HG03066 (cell line): ENCODE measurements at regions not wholly inside any gene's neighbourhood (a gene's known extent, or its start where the extent isn't known, plus 50 kb on each side); places are given as distances from the start of the nearest gene placed in this dataset.
"Not testable (repeated sequence)": the region's sequence is repeated elsewhere in the genome, so short reads cannot be mapped to it uniquely, and the experiment has no call there.

Experiments
- ATAC-seq: cut with Tn5 transposase; IDR thresholded peaks from one replicate; pipeline ENCODE4 v1.9.1; 2021; ENCODE audit warnings: low read depth; ENCODE audit not compliant: unreplicated experiment

DNA sequence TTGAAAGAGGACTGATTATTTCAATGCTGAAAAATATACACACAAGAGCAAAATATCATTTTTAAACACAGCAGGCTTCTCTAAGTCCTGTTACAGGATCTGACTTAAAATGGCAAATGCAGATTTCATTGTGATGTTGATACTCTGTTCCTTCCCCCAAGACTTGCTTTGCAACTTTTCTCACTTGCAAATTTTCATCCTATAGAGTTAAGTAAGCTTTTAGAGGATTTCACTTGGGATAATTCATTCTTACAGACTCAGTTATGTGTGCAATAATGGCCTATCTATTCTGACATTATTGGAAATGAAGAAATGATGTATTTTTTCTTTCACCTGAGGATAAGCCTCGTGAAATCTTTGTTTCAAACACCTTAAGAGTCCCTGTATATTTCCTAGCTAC lies 2403.2 kb downstream of the ARAP2 start:
- no peak for ATAC-seq

DNA sequence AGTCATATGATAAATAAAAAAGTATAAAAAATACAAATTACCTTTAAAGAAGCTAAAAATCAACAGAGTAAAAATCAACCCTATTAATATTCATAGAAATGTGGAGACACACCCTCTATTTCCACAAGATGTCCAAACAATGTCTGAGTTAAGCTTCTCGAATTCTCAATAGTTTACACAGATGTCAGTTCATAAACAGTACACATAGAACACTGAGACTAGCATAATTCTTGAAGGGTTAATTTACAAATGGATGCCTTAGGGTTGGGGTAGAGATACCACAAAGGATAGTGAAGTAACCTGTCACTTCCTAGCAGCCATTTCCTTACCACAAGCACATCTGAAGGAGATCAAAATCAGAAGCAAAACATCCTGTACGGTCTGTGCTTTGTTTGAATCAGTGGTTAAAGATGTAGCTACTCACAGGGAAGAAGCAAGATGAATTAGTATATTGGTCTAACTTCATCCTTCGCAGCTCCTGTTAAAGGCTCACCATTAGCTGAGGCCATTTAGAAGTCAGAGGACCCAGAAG lies 2393.9 kb downstream of the ARAP2 start:
- no peak for ATAC-seq

DNA sequence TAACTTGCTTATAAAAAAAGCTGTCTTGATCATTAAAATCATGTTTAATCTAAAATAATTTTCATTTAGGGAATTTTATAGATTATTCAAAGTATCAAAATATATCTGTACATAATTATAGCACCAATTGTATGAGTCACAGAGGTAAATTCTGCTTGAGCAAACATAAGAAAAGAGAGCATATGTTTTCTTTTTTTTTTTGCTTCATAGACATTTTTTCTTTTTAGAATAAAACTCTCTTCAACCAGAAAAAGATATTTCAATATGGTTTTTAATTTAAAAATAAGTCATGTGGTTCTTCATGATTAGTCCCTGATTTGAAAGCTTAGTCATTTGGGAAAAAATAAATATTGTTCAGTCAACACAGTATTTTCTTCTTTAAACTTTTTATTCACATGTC lies 2390.6 kb downstream of the ARAP2 start:
- ATAC-seq: not testable (repeated sequence)

DNA sequence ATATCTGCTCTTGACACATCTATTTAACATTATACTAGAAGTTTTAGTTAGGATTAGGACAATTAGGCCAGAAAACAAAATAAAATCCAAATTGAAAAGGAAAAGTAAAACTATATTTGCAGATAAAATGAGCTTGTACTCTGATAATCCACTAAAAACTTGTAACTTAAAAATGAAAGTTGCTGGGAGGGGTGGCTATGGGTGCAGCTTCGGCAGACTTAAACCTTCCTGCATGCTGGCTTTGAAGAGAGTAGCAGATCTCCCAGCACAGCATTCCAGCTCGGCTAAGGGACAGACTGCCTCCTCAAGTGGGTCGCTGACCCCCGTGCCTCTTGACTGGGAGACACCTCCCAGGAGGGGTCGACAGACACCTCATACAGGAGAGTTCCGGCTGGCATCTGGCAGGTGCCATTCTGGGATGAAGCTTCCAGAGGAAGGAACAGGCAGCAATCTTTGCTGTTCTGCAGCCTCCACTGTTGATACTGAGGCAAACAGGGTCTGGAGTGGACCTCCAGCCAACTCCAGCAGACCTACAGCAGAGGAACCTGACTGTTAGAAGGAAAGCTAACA lies 2379.9 kb downstream of the ARAP2 start:
- no peak for ATAC-seq

DNA sequence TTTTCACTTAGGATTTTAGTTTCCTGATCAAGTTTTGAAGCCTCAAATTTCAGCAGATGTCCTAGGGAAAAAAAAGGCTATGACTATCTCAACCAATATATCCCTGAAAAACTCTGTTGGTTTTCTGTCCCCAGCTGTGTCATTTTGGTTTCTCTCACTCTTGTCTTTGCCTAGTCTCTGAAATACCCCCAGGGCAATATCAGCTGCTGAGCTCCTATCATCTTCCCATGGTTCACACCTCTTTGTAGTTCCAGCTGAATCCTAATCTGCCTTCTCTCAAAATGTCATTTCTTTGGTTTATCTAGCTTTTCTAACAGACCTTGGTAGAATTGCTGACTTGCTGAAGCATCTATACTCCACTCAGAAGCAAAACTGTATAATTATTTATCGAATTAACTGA lies 2370.5 kb downstream of the ARAP2 start:
- no peak for ATAC-seq

DNA sequence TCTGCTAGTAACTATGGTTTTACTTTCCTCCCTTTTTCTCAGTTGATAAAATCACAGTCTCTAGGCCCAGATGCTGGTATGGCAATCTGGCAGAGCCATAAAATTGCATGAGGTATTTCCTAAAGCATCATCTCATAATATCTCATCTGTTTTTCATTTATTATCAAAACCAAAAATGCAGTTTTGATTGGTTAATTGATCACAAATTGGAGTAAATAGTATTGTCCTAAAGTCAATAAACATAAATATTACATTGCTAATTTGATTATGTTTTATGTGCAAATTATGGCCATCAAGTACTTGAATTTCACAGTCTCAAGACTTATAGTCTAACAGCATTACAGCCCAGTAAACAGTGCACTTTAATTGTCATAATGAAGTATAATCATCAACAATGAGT lies 2365.6 kb downstream of the ARAP2 start:
- no peak for ATAC-seq

DNA sequence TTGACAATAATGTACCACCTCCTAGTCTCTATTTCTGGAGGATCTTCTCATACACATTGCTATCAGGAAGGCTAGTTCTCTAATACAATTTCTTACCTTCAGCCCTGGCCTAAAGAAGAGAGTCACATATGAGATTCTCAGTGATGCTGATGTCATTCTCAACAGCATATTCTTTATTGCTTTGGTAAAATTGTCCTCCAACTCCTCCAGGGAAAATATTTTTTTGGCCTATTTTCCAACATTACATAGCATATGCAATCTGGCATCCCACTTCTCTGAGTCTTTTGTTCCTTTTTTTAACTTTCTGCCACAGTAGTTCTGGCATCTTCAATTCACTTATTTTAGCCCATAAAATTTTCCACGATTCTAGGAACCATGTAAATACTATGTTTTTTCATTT lies 2363.1 kb downstream of the ARAP2 start:
- ATAC-seq: no peak

DNA sequence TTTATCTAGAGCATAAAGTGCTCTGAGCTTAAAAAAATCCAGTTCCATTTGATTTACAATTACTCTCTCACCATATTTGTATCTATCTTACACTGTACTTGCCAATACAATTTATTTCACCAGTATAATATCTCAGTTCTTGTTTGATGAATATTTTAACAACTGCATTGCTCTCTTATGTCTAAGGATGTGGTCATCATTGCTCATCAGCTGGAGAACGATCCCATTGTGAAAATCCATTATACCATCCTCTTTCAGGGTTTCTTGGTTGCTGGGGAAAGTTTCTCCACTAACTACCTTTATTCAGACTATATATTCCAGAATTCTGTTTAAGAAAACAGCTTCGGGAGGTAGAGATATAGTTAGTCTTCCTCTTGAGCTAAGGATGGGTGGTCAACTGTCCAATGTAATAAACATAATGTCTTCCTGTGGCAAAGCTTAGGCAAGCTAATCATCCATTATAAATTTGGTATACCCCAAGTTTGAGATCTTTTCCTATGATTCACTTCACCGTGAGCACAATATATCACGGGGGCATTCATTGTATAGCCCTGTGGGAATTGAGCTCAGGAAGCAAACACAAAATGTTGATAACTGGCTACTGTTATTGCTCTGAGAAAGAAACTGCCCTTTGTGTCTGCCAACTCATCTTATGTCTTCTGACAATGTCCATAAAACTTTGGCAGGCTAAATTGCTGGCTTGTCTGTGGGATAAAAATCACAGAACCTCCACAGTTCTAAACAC lies 2361.9 kb downstream of the ARAP2 start:
- ATAC-seq: no peak

DNA sequence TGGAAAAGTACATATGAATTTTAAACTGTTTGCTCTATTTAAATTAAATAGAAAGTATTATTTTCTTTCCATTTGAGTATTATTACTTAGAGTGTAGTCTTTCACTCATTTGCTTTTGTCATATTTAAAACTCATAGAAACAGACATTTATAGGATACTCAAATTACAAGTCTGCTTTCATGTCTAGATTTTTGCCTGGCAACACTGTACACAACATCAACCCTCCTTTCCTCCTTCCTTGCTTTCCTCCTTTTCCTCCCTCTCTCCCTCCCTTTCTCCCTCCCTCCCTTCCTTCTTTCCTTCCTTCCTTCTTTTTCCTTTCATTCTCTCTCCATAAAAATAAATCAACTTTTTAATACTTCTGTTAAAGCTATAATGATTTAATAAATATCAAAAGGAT lies 2361.2 kb downstream of the ARAP2 start:
- no peak for ATAC-seq

DNA sequence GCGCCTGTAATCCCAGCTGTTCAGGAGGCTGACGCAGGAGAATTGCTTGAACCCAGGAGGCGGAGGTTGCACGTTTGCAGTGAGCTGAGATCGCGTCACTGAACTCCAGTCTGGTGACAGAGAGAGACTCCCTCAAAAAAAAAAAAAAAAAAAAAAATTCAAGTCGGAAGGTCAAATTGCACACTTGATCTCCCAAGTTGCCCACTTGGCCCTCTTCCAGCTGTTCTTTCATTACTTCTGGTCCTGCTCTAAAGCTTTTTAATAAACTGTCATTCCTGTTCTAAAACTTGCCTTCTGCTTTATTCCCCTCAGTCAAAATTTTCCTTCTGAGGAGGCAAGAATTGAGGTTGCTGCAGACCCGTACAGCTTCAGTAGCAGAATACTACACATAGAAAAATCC lies 2358.0 kb downstream of the ARAP2 start:
- ATAC-seq: no peak

DNA sequence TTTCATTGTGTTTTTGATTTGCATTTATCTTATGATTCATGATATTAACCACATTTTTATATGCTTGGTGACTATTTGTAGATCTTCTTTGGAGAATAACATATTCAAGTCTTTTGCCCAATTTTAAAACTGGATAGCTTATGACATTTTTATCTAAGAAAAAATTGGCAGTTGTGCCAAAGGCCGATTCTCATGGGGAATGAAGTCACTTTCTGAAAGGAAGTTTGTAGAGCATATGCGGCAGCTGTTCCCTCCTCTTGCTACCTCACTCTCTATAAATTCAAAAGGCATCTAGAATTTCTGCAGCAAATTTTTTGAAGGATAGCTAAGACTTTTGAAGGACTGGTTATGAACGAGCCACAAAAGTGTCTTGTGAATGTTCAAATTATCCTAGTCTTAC lies 2353.5 kb downstream of the ARAP2 start:
- ATAC-seq: no peak

DNA sequence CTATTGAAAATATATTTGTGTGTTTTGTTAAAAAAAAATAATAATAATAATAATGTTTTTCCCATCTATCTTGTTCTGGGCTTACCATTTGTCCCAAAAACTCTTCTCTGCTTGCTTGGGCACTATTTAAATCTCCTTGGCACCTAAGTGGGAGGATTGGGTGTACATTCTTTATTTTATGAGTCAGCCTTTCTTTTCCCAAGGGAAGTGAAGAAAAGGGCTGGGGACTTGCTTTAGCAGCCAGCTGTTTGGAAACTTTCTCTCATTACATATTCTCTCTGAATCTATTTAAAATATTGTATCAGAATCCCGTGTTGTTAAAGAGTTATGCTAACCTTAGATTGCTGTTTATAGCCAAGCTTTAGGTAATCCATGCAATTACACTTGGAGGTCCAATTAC lies 2332.4 kb downstream of the ARAP2 start:
- no peak for ATAC-seq

DNA sequence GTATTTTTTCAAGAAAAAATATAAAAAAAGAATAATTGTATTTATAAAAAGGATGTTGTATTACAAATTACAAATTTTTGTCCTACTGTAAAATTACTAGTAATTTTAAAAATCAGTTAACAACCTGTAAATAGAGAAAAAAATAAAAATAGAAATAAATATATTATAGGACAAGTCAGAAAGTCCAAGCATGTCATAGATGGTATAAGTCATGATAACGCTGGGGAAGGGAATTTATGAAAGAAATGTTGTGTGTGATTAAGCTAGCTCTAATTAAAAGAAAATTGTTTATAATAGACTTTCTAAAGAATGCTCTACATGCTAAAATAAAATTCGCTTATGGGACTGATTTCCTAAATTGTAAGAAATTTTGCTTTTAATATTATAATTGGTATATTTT lies 2329.9 kb downstream of the ARAP2 start:
- no peak for ATAC-seq

DNA sequence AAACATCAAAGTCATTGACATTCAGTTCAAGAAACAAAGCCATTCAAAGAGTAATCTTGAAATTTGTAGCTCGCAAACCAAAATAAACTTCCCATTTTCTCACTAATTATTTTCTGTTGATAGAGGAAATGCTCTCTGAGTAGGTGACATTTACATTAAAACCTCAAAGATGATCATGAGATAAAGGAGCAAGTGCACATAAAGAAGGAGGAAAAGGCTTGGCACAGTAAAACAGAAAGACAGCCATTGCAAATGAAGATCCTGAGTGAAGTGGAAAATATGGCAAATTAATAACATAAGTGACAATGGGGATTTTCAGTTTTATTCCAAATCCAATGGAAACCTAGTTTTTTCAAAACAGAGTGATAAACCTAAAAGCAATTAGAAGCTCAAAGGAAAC lies 2320.8 kb downstream of the ARAP2 start:
- ATAC-seq: no peak

DNA sequence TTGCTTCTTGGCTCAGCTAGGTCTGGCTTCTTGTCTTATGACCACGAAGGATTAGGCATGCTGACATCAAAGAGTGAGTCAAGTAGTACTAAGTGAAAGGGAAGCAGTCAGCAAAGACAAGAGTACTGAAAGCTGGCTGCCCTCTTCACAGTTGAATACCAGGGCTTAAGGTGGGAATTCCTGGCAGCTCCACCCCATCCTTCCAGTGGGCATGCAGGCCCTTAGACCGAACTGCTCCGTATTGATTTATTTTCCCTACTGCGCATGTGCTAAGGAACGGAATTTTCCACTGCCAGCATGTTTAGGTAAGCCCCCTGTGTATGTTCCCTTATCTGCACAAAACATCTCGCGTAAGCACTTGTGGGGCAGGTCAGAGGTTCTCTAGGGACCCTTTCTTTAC lies 2320.1 kb downstream of the ARAP2 start:
- ATAC-seq: no peak

DNA sequence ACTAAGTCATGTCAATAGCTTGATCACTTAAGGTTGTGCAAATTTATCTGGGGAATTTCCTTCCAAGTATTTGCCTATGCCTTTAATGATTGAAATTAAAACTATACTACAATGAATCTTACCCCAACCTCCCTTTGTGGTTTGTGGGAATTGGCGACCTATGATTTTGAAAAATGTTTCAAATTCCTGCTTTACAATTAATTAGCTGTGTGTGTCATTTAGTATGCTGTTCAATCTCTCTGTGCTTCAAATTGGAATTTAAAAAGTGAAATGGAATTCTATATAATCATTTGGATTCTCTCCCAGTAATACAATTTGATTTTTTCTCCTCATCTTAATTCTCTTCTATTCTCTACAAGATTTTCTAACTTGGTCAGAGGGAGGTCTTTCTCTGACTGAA lies 2319.5 kb downstream of the ARAP2 start:
- no peak for ATAC-seq

DNA sequence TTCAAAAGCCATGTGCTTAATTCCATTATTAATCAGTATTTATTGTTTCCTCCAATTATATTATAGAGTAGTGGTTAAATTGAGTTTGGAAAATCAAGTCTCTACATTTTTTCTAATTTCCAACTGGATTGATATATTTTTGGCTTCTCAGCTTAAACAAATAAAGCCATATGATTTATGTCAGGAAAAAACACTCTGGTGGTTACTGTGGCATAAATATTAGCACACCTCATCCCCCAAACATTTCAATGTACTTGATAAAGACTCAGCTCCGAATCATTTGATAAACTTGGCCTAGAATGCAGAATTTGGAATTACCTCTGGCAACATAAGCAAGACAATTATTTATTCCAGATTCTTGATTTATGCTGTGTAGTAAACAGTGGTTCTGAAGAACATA lies 2313.8 kb downstream of the ARAP2 start:
- no peak for ATAC-seq

DNA sequence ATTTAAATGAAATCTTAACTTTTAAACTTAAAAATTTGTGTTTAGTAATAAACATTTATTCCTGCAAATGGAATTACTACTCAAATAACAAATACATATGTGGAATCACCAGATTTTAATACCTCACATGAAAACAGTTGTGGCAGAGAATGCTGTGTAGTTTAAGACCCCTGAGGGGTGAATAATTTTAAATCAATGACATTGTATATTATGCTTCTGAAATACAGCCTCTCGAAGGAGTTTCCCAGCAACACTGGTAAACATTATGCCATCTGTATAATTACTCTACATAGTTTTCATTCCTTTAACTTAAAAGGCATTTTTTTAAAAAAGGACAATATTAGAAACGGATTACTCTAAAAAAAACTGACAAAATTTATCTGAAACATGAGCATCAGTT lies 2313.3 kb downstream of the ARAP2 start:
- ATAC-seq: no peak

DNA sequence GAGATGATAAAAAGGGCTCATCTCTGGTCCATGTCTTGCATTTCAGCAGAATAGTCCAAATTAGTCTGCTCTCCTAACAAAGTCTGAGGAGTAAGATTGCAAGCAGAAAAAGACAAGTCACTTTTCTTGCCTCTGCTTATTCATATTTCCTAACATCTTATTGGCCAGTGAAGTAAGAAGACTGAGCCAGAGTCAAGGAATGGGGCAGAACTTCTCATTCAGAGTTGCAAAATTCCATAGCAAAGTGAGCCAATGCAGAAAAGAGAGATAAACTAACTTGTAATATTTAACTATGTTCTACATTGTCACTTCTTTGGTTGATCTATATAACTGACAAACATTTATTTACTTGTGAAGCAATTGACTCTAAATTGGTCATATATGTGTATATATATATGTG lies 2304.0 kb downstream of the ARAP2 start:
- ATAC-seq: no peak

DNA sequence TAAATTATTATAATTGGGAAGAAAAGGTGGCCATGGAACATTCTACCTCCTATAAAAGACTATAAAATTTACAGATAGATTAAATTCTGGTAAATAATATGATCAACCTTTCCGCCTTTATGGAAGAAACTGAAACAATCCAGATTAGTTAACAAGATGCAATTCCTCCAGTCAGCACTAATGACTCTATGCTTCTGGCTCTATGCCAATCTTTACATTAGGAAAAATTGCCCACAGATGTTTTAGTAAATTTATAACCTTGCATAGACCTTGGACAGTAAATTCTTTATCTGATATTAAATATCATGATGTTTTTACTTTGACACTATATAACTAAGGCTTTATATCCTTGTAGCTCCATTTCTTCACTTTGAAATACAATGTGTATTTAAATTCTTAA lies 2302.5 kb downstream of the ARAP2 start:
- ATAC-seq: no peak

DNA sequence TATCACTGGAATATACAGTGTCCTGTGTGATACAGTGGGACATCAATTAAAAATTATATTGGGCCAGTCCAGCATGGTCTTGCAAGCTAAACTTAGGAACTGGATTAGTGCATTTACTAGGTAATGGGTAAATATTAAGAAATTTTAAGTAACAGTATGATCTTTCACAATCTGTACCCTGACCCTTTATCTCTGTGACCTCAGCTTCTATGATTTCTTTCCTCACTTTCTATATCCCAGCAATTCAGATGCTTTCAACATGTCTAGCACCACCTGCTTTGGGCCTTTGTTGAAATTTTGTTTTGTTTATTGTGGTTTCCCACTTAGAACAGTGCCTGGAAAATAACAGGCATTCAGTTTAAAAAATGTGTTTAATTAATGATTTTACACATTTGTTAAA lies 2295.4 kb downstream of the ARAP2 start:
- ATAC-seq: no peak

DNA sequence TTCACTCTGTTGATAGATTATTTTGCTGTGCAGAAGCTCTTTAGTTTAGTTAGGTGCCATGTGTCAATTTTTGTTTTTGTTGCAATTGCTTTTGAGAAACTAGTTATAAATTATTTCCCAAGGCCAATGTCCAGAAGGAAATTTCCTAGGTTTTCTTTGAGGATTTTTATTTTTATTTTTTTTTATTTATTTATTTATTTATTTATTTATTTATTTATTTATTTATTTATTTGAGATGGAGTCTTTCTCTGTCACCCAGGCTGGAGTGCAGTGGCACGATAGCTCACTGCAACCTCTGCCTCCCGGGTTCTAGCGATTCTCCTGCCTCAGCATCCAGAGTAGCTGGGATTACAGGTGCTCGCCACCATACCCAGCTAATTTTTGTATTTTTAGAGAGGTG lies 2290.5 kb downstream of the ARAP2 start:
- not testable (repeated sequence) for ATAC-seq
